Esophagus muscularis mucosa (tissue), 4 donors: ENCODE measurements at regions not wholly inside any gene's neighbourhood (a gene's known extent, or its start where the extent isn't known, plus 50 kb on each side); places are given as distances from the start of the nearest gene placed in this dataset.

Source experiments
- DNase-seq: peaks from one replicate; pipeline ENCODE4 v3.0.0-alpha.2; 2017; ENCODE audit errors: extremely low spot score
- H3K27ac ChIP-seq, 4 donors: fragments of 200-600 bp; sonication (generic); replicated peaks in 1 of 4; 1 replicate in 3 of 4; 2 replicates in 1 of 4; pipeline ENCODE4 v1.5.1; 2016 to 2019; ENCODE audit warnings: mild to moderate bottlenecking in 1 of 4
- H3K27me3 ChIP-seq, 4 donors: fragments of 200-600 bp; sonication (generic); one replicate each; pipeline versions ENCODE4 v1.5.1 to v1.6.0; 2016 to 2019
- H3K36me3 ChIP-seq, 4 donors: fragments of 200-600 bp; sonication (generic); one replicate each; pipeline ENCODE4 v1.5.1; 2016 to 2019
- H3K4me1 ChIP-seq, 4 donors: fragments of 200-600 bp; sonication (generic); one replicate each; pipeline ENCODE4 v1.5.1; 2016 to 2019
- H3K4me3 ChIP-seq, 4 donors: fragments of 200-600 bp; sonication (generic); 1 replicate in 2 of 4; 2 replicates in 2 of 4; pipeline ENCODE4 v1.5.1; 2016 to 2019; ENCODE audit warnings: mild to moderate bottlenecking in 4 of 4, moderate library complexity in 1 of 4
- H3K9me3 ChIP-seq, 4 donors: fragments of 200-600 bp; sonication (generic); 1 replicate in 3 of 4; 2 replicates in 1 of 4; pipeline ENCODE4 v1.5.1; 2016 to 2019
- CTCF ChIP-seq, 3 experiments: fragments of 200-600 bp in 2 of 3; fragments of 450-650 bp in 1 of 3; sonication (generic) in 2 of 3; IDR thresholded peaks; one replicate each; pipeline ENCODE4 v1.5.1; 2017 to 2019; ENCODE audit warnings: antibody characterized with exemption in 3 of 3, mild to moderate bottlenecking in 2 of 3, moderate library complexity in 1 of 3
- EP300 ChIP-seq: sonication (generic); formaldehyde crosslinking; IDR thresholded peaks from one replicate; pipeline ENCODE4 v1.6.1; 2017; ENCODE audit warnings: antibody characterized with exemption
- POLR2A ChIP-seq: fragments of 450-650 bp; IDR thresholded peaks from one replicate; pipeline ENCODE4 v1.6.1; 2017; ENCODE audit warnings: antibody characterized with exemption, moderate library complexity, mild to moderate bottlenecking, low read depth
- POLR2AphosphoS5 ChIP-seq, 2 donors: sonication (generic); formaldehyde crosslinking; IDR thresholded peaks; one replicate each; pipeline ENCODE4 v1.6.1; 2017; ENCODE audit warnings: antibody characterized with exemption in 2 of 2
- WGBS: methylation state at CpG from one replicate; pipeline ENCODE4 v1.1.5; 2018; 5-methylcytosine and 5-hydroxymethylcytosine counted together
- intact Hi-C: fragments of 100-400 bp; cut with DNase I; formaldehyde crosslinking; loops from one replicate; pipeline ENCODE4 v1.15.1; 2023

- 12% methylated on average over 3 of the region's 3 CpGs for WGBS
- H3K4me3 ChIP-seq: no peak overlapping the region
- H3K9me3 ChIP-seq: no peaks in the 10 kb centered on the region
- peaks cover 14 to 35% (median 27%) of the 10 kb centered on the region in 4 donors for H3K4me1 ChIP-seq
- no peaks in the 10 kb centered on the region for H3K36me3 ChIP-seq
- DNase-seq: no peak
- intact Hi-C loops: loop anchor here (5.0 kb wide), 2 partner anchors 40 to 80 kb away; no protein-coding TSS in a partner anchor
- no peak overlapping the region for H3K27ac ChIP-seq
- H3K27me3 ChIP-seq: no peaks in the 10 kb centered on the region
- TF ChIP-seq POLR2A: no peak
- TF ChIP-seq CTCF (IDR thresholded peaks at IDR 0.05): no peak
- no peak for TF ChIP-seq POLR2AphosphoS5 (IDR thresholded peaks at IDR 0.05)
- no peak for TF ChIP-seq EP300
Measured at GRCh38 chr1:244962130-244962529, 97.8 kb upstream of the HNRNPU start.

- Histone ChIP-seq H3K36me3 (no peaks in the 10 kb centered on the region), H3K27ac (no peak overlapping the region), H3K4me3 (no peak overlapping the region), H3K9me3 (no peaks in the 10 kb centered on the region), H3K4me1 (peaks cover 14 to 35% (median 27%) of the 10 kb centered on the region in 4 donors), H3K27me3 (no peaks in the 10 kb centered on the region)
- intact Hi-C loops: loop anchor here (5.0 kb wide), 2 partner anchors 39 to 81 kb away; no protein-coding TSS in a partner anchor
- 83% methylated on average over 4 of the region's 4 CpGs for WGBS
- TF ChIP-seq EP300 (no peak), POLR2AphosphoS5 (IDR thresholded peaks at IDR 0.05) (no peak), POLR2A (no peak), CTCF (IDR thresholded peaks at IDR 0.05) (no peak)
- DNase-seq: no peak
Measured at GRCh38 chr1:244960904-244961303, 96.6 kb upstream of the HNRNPU start.

GRCh38 chr1:244958593-244958992, 94.2 kb upstream of the HNRNPU start:
- WGBS: over 99% methylated on average over 4 of the region's 4 CpGs
- DNase-seq: no peak
- Histone ChIP-seq H3K4me1 (peaks cover 0 to 15% (median 8%) of the 10 kb centered on the region in 4 donors), H3K9me3 (no peaks in the 10 kb centered on the region), H3K27me3 (no peaks in the 10 kb centered on the region), H3K27ac (no peak overlapping the region), H3K36me3 (no peaks in the 10 kb centered on the region), H3K4me3 (no peak overlapping the region)
- TF ChIP-seq POLR2AphosphoS5 (IDR thresholded peaks at IDR 0.05) (no peak), EP300 (no peak), CTCF (IDR thresholded peaks at IDR 0.05) (no peak), POLR2A (no peak)
- intact Hi-C loops: no loop called here

GRCh38 chr1:244957525-244957924, 93.2 kb upstream of the HNRNPU start:
- H3K4me3 ChIP-seq: no peak overlapping the region
- H3K36me3 ChIP-seq: no peaks in the 10 kb centered on the region
- 75% methylated on average over 6 of the region's 6 CpGs for WGBS
- no peaks in the 10 kb centered on the region for H3K9me3 ChIP-seq
- intact Hi-C loops: no loop called here
- H3K27me3 ChIP-seq: no peaks in the 10 kb centered on the region
- DNase-seq: no peak
- H3K4me1 ChIP-seq: peaks cover 0 to 4% (median 1%) of the 10 kb centered on the region in 4 donors
- H3K27ac ChIP-seq: no peak overlapping the region
- no peak for TF ChIP-seq POLR2A
- TF ChIP-seq EP300: no peak
- TF ChIP-seq CTCF (IDR thresholded peaks at IDR 0.05): no peak
- TF ChIP-seq POLR2AphosphoS5 (IDR thresholded peaks at IDR 0.05): no peak

- no peaks in the 10 kb centered on the region for H3K9me3 ChIP-seq
- H3K27ac ChIP-seq: no peak overlapping the region
- TF ChIP-seq EP300 (no peak), POLR2AphosphoS5 (IDR thresholded peaks at IDR 0.05) (no peak), POLR2A (no peak), CTCF (IDR thresholded peaks at IDR 0.05) (no peak)
- 93% methylated on average over 6 of the region's 6 CpGs for WGBS
- DNase-seq: no peak
- no peak overlapping the region for H3K4me3 ChIP-seq
- H3K36me3 ChIP-seq: no peaks in the 10 kb centered on the region
- H3K4me1 ChIP-seq: peaks cover 0 to under 1% (median 0%) of the 10 kb centered on the region in 4 donors
- H3K27me3 ChIP-seq: no peaks in the 10 kb centered on the region
- intact Hi-C loops: no loop called here
Measured at GRCh38 chr1:244957122-244957521, 92.8 kb upstream of the HNRNPU start.
